Loucy (cell line): ENCODE measurements at regions not wholly inside any gene's neighbourhood (a gene's known extent, or its start where the extent isn't known, plus 50 kb on each side); places are given as distances from the start of the nearest gene placed in this dataset.

Experiments
- H2AFZ ChIP-seq: fragments of 200-600 bp; sonication (generic); 2 replicates; pipeline ENCODE4 v1.6.0; 2016; ENCODE audit warnings: antibody characterized with exemption, mild to moderate bottlenecking, low read length, moderate library complexity
- H3F3A ChIP-seq: fragments of 200-600 bp; 2 replicates; pipeline ENCODE4 v1.6.0; 2016; ENCODE audit warnings: antibody characterized with exemption, low read depth, mild to moderate bottlenecking
- H3K27me3 ChIP-seq: fragments of 200-600 bp; sonication (generic); 2 replicates; pipeline ENCODE4 v1.6.1; 2014; ENCODE audit warnings: low read length, mild to moderate bottlenecking; ENCODE audit not compliant: insufficient read depth, poor library complexity, severe bottlenecking
- H3K36me3 ChIP-seq: fragments of 200-600 bp; sonication (generic); 2 replicates; pipeline ENCODE4 v1.6.1; 2016; ENCODE audit warnings: low read length; ENCODE audit not compliant: insufficient read depth
- H3K4me1 ChIP-seq: fragments of 200-600 bp; sonication (generic); 2 replicates; pipeline ENCODE4 v1.5.1; 2014; ENCODE audit warnings: low read length, mild to moderate bottlenecking; ENCODE audit not compliant: insufficient read depth, poor library complexity, severe bottlenecking
- H3K4me2 ChIP-seq: fragments of 200-600 bp; sonication (generic); 2 replicates; pipeline ENCODE4 v1.6.0; 2014; ENCODE audit warnings: antibody characterized with exemption, low read length, low read depth, mild to moderate bottlenecking; ENCODE audit not compliant: poor library complexity, severe bottlenecking
- H3K4me3 ChIP-seq: fragments of 200-600 bp; sonication (generic); 2 replicates; pipeline ENCODE4 v1.5.1; 2014; ENCODE audit warnings: low read length, mild to moderate bottlenecking, mixed read lengths; ENCODE audit not compliant: poor library complexity, severe bottlenecking
- H3K79me2 ChIP-seq: fragments of 200-600 bp; sonication (generic); 2 replicates; pipeline ENCODE4 v1.6.1; 2014; ENCODE audit warnings: low read length; ENCODE audit not compliant: insufficient read depth
- H3K9ac ChIP-seq: fragments of 200-600 bp; sonication (generic); 2 replicates; pipeline ENCODE4 v1.6.0; 2014; ENCODE audit warnings: mild to moderate bottlenecking, low read depth, low read length, moderate library complexity; ENCODE audit not compliant: poor library complexity, severe bottlenecking
- H3K9me2 ChIP-seq: fragments of 200-600 bp; sonication (generic); replicated peaks from 2 replicates; pipeline ENCODE4 v1.6.1; 2016; ENCODE audit warnings: low read depth, low read length, mixed read lengths
- H3K9me3 ChIP-seq: fragments of 200-600 bp; sonication (generic); 2 replicates; pipeline ENCODE4 v1.6.1; 2014; ENCODE audit warnings: mild to moderate bottlenecking, antibody characterized with exemption, low read length, low read depth; ENCODE audit not compliant: insufficient read depth
- H4K20me1 ChIP-seq: fragments of 200-600 bp; sonication (generic); 2 replicates; pipeline ENCODE4 v1.6.0; 2014; ENCODE audit warnings: antibody characterized with exemption, low read length, mild to moderate bottlenecking; ENCODE audit not compliant: insufficient read depth, poor library complexity, severe bottlenecking
- CTCF ChIP-seq: fragments of 200-600 bp; sonication (generic); conservative IDR thresholded peaks from 2 replicates; pipeline ENCODE4 v1.5.1; 2014; ENCODE audit warnings: mild to moderate bottlenecking, antibody characterized with exemption, low read length
- EZH2phosphoT487 ChIP-seq: fragments of 200-600 bp; IDR thresholded peaks from 2 replicates; pipeline ENCODE4 v1.6.1; 2018; ENCODE audit warnings: antibody characterized with exemption, mild to moderate bottlenecking, moderate library complexity, borderline replicate concordance

- Histone ChIP-seq H3K27me3 (no peaks in the 10 kb centered on the region), H3F3A (no peaks in the 10 kb centered on the region), H3K4me3 (no peak overlapping the region), H3K4me1 (no peaks in the 10 kb centered on the region), H3K9ac (no peak overlapping the region), H3K9me2 (no peaks in the 10 kb centered on the region), H3K4me2 (no peak overlapping the region), H3K9me3 (no peaks in the 10 kb centered on the region), H4K20me1 (no peaks in the 10 kb centered on the region), H2AFZ (no peak overlapping the region), H3K79me2 (no peaks in the 10 kb centered on the region), H3K36me3 (no peaks in the 10 kb centered on the region)
- TF ChIP-seq CTCF, result no peak
- TF ChIP-seq EZH2phosphoT487, result no peak
Observed at GRCh38 chr12:97944576-97944975, 482.0 kb downstream of the RMST start.

GRCh38 chr12:97946701-97947100 is 484.1 kb downstream of the RMST start:
- Histone ChIP-seq H4K20me1 (no peaks in the 10 kb centered on the region), H3K4me1 (no peaks in the 10 kb centered on the region), H3F3A (no peaks in the 10 kb centered on the region), H2AFZ (no peak overlapping the region), H3K9me2 (no peaks in the 10 kb centered on the region), H3K9me3 (no peaks in the 10 kb centered on the region), H3K4me2 (no peak overlapping the region), H3K27me3 (no peaks in the 10 kb centered on the region), H3K79me2 (no peaks in the 10 kb centered on the region), H3K36me3 (no peaks in the 10 kb centered on the region), H3K9ac (no peak overlapping the region), H3K4me3 (no peak overlapping the region)
- TF ChIP-seq EZH2phosphoT487 (no peak), CTCF (no peak)

GRCh38 chr12:97948591-97948990 is 486.0 kb downstream of the RMST start:
- H3K79me2 ChIP-seq, result no peaks in the 10 kb centered on the region
- TF ChIP-seq EZH2phosphoT487, result no peak
- TF ChIP-seq CTCF, result no peak
- no peak overlapping the region for H3K4me2 ChIP-seq

More at GRCh38 chr12:97948591-97948990, 486.0 kb downstream of the RMST start:
- Histone ChIP-seq H3K9ac (no peak overlapping the region), H3K9me3 (no peaks in the 10 kb centered on the region), H3K4me3 (no peak overlapping the region), H2AFZ (no peak overlapping the region), H3K4me1 (no peaks in the 10 kb centered on the region), H3K9me2 (no peaks in the 10 kb centered on the region), H4K20me1 (no peaks in the 10 kb centered on the region), H3K36me3 (no peaks in the 10 kb centered on the region), H3K27me3 (no peaks in the 10 kb centered on the region), H3F3A (no peaks in the 10 kb centered on the region)
